Suppressor macrophage (primary cell): ENCODE measurements at regions not wholly inside any gene's neighbourhood (a gene's known extent, or its start where the extent isn't known, plus 50 kb on each side); places are given as distances from the start of the nearest gene placed in this dataset.

ENCODE experiments used
- DNase-seq, 4 experiments: peaks; one replicate each; pipeline ENCODE4 v3.0.0-alpha.2; 2020 to 2022

DNA sequence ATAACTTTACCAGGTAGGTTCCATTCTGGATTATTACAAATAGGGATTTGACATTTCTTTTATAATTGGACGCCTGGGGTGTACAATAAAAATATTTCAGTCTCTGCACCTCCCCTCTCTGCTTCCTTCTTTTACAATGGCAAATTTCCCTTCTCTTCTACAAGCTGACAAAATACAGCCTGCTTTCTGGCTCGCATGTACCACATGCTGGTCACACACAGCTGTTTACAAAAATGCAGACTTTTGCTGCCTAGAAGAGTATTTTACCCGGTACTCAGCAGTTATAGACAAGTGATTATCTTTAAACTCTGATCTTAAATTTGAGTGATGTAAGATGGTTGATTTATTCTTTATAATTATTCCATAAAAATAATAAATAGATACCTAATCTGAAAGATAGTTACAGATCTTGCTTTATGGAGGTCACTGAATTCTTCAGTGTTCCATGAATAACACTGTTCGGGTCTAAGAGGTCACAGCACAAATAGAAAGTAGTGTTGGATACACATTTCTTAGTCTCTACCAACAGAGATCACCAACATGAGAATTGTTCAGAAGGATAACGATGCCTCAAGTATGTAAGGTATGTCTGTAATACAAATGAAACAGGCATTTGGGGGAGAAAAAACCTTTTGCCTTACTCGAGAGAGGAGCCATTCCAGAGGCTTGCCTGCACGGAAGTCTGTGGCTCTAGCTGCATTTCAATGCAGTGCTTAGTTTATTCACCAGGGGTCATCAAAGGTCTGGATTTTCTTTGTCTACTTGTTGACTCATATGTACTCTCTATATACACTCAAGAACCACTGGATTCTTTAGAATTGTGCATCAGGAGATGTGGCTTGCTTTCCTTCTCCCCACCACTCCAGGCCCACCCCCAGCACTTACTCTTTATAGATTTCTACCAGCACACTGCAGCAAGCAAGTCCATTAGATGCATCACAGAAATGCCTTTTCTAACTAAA is 206.6 kb upstream of the RFX3 start:
- peak; percentile 74 to 84 (median 82) for DNase-seq

DNA sequence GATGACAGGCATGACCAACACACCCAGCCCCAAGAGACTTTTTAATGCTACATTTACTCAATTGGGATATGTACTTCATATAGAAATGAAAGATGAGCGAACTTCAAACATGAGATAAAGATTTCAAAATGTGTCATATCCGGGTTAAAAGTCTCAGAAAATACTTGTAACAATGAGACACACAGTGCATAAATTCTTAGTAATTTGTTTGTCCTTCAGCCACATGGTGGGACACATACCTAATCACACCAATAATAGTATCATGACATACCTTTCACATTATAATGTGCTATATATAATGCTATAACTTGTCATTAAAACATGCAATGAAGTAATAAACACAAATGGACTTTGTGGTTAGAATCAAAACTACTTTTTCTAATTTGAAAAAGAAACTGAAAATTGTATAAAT is 204.7 kb upstream of the RFX3 start:
- no peak for DNase-seq

DNA sequence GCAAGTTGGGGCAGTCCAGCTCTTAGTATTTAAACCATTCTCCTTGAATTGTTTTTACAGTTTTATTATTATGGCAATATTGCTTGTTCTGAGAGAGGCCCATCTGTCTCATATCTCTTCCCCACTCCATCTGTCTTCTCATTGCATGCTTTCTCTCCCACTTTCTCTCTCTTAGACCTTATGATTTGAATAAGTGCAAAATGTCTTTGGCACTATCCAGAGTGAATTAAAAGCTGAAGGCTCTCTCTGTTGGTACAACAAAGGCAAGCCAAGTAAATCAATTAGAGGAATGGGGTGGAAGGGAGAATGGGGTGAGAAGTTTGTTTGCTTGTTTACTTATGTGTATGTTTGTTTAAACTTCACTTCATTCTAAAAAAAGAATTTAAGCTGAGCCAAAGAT is 195.3 kb upstream of the RFX3 start:
- no peak for DNase-seq

DNA sequence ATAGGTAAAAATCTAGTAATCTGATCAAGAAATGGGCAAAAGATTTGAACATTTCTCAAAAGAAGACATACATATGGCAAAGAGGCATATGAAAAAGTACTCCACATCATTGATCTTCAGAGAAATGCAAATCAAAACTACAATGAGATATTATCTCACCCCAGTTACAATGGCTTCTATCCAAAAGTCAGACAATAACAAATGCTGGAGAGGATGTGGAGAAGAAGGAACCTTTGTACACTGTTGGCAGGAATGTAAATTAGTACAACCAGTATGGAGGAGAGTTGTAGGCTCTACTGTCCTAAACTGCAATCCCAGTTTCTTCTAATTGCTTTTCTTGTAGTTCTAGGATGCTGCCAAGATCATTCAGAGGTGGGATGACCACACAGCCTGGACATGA is 193.5 kb upstream of the RFX3 start:
- no peak for DNase-seq

DNA sequence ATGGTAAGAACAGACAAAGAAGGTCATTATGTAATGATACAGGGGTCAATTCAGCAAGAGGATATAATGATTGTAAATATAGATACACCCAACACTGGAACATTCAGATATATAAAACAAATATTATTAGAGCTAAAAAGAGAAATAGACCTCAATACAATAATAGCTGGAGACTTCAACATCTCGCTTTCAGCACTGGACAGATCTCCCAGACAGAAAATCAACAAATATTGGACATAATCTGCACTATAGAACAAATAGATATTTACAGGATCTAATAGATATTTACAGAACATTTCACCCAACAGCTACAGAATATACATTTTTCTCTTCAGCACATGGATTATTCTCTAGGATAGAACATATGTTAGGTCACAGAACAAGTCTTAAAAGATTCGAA is 190.6 kb upstream of the RFX3 start:
- no peak for DNase-seq

DNA sequence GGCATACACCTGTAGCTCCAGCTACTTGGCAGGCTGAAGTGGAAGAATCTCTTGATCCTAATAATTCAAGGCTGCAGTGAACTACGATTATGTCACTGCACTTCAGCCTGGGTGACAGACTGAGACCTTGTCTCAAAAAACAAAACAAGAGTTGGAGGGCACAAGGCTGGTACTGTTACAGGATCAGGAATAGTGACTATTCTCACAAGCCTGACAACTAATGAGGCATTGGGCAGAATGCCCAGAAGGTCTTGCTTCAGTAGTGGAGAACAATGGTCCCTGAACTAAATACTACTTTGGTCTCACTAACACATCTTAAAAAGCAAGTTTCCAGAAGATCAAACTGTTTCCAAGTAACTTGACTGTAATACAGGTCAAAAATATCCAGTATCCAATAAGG is 182.9 kb upstream of the RFX3 start:
- DNase-seq = no peak

DNA sequence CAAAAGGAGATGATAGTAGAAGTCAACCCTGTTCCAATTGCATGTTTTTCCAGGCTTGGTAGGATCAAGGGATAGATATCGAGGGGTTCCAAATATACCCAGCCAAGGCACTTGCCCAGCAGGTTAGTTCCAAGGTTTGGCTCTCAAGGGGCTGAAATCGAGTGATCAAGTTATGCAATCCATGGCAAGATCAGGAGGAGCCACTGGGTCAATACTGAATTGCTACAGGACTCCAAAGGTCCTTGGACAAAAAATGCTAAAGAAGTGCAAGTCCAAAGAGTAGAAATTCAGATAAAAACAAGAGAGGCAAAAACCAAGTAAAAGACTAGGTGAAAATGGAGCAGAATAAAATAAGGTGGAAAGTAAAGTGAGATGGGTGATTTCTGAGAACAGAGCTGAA is 179.1 kb upstream of the RFX3 start:
- DNase-seq = no peak

DNA sequence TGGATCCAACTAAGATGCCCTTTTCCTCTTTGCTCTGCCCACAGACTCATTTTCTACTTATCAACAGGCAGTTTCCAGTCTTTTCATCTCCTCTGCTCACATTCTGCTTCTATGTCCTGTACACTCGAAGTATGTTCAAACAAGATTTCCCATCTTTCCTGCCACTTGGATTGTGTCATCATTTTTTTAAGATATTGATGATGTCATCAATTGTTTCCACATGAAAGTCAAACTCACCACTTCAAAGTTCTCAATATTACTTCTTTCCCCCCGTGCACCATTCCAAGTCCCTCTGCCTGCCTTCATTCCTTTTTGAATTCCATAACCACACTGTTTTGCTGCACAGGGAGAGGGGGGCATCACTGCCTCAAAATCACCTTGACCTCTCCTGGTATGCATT is 175.0 kb upstream of the RFX3 start:
- DNase-seq = no peak

DNA sequence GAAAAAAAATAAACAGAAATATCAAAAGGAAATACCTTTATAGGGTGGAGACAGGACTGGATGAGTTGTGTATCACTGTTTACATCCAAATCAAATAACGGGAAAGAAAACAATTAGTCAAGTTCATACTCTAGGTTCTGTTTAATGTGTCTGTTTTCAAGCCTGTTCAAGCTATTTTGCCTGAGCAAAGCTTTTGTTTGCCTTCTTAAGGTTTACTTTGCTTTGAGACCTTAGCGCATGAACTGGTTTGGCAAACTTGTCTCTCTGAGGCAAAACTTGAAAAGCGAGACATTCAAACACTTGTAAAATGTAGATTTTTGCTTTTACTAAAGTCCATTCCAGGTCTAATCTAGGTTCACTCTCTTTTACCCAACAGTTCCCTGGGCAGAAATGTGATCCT is 174.1 kb upstream of the RFX3 start:
- DNase-seq = no peak

DNA sequence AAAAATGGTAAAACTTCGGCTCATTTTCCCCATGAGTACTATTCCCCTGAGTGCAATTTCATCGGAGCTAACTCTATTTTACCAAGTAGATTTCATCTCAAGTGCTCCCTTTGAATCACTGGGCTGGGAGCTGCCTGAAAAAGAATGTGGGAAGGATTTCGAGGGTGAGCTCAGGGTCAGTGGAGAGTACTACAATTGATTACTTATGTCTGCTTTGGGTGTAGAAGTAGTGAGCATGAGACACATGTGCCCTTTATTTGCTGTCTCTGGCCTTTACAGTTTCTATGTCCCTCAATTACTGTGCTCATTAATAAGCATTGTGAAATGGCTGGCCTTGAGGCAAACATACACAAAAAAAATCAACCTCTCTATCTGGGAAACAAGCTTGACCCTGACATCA is 172.7 kb upstream of the RFX3 start:
- no peak for DNase-seq

DNA sequence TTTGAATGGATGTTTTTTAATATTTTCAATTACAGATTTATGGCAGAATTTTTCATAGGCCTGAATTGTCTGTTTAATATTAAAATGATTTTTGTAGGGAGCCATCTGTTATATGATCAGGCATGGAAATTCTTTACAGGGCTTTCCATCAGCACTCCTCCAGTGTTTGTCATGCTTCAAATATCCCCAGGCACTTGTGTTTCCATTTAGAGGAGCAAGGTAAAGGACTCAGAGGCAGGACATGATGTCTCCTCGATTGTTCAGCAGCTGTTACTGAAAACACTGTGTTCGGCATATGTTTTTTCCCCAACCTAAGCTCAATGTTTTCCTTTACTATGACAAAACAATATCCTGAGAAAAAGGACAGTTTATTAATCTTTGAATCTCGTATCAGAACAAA is 172.3 kb upstream of the RFX3 start:
- no peak for DNase-seq

DNA sequence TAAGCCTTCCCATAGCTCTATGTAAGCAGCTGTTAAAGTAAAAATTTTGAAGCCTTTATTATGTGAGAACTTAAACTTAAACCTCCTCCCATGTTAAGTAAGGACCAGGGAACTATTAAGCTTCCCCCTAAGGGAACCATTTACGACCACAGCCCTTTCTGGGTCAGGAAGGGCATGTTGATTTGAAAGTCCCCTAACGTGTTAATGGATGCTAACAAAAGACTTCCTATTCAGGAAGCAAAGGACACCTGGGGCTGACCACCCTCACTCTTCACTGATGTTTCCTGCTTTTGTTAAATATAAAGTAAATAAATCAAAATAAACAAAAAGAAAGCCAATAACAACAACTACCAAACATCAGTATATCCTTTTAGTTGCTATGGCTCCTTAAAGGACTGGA is 170.6 kb upstream of the RFX3 start:
- DNase-seq = no peak

DNA sequence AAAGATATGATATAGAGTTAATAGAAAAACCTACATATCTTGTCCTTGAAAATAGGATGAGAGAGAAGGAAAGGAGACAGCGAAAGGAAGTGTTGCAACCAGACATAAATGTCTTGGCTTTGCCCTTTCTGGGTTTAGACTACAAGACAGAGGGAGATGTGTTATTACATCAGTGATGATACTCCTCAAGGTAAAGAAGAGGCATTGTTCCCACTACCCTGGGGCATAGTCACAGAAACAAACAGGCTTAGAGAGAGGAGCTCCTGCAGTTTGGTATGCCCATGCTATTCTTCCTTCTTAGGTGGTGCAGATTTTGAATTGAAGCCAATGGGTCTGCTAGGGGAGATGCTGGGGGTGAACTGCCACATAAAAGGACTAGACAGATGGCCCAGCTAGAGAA is 166.8 kb upstream of the RFX3 start:
- DNase-seq = no peak

DNA sequence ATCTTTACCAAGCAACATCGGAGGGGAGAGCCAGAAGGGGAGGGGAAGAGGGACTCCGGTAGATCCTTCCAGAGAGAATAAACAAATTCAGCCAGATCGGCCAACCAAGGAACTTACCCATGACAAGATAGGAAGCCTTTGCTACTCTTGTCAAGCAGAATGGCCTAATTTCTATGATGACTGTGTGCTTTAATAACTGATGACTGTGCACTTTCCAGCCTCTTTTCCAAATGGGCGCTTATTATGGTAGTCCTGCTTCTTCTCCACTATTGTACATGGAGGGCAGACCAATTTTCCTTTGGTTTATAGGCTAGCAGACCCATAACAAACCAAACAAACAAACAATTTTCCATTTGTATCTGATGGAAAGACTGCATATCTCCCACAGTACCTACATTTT is 163.8 kb upstream of the RFX3 start:
- no peak for DNase-seq

DNA sequence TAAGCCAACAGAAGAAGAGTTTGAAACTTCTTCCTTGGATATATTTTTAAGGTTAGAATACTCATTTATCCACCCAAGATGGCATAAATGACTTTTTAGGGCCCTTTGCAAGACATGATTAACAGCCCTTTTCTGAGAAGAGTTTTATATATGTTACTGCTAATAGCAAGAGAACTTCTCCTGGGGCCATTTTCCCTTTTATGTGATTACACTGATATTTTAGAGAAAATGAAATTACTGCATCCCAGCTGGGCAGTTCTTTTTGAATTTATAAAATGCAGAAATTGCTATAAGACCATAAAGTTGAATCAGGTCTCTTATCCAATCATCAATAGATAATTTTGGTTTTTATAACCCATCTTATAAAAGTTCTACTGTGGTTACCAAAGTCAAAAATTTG is 161.3 kb upstream of the RFX3 start:
- no peak for DNase-seq

DNA sequence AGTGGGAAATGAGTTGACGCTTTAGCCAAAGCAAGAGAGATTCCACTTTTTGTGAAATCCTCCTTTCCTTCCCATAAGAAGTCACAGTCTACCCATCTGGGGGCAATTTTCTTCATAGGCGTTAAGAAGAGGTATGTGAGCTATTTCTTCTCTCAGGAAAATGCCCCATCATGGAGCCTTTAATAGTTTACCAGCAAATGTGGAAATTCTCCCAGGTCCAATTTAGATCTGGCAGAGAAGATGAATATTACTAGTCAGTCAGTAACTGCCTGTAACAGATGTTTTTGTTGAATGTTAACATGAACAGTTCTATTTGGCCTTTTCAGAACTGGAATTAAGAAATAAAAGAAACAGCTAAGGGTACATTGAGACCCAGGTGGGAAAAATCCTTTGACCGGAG is 156.4 kb upstream of the RFX3 start:
- no peak for DNase-seq

DNA sequence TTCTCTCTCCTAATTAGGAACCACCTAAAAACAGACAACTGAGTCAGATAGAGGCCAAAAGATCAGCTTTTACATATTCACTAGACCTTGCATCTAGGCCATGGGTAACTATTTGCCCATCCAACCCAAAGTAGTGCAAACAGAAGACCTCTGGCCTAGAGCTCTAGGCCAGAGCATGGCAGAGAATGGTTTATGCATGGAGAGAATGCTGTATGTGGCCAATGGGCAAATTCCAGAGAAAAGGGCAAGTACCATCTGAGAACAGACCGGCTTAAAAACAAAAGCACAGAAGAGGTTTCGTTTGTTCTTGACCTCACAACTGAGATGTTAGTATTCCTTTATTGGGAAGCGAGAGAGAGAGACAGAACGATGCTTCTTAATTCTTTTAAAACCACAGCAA is 151.7 kb upstream of the RFX3 start:
- DNase-seq = no peak

DNA sequence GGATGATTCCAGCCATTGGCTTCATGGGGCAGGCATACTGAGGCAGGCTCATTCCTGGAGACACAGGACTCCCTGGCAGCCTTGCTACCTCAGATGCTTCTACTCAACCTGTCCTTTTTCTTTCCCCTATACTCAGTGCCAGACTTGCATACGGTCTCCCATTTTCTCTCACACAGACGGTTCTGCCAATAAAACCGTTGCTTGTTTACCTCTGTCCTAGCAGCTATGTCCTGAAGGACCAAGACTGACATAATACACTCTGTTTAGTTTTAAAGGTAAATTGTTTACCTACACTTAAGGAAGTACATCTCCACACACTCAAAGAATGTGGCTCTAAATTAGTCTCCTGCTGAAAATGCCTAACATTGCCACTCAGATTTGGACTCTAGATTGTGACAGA is 151.0 kb upstream of the RFX3 start:
- DNase-seq = no peak

DNA sequence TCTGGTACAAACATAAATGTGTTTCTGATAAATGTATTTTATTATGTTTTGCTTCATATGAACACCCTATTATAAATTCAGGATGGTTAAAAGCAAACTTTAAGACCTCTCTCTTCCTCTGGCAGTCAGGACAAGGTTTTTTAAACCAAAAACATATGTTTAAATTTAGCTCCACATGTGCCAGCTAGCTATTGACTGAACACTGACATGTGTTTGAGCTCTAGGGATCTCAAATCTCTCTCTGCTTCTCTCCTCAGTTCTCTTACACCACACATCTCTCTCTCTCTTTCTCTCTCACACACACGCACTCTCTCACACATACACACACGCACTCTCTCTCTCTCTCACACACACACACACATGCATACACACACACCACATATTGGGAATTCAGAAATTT is 150.1 kb upstream of the RFX3 start:
- no peak for DNase-seq

DNA sequence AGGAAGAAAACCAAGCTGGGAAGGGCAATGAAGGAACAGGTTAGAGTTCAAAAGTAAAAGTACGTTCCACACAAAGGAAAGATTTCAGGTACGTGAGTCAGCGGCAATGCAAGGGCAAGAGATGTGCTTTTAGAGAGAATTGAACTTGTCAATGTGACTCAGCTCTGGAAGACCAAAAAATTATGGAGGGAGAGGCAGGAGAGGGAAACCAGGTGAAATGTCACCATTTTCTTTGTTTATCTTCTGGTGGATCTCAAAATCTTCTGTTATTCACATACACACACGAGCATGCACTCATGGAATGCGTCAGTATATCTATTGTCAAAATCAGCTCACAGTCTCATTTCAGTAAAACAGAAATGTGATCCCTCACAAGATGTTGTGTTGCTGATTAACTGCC is 148.8 kb upstream of the RFX3 start:
- DNase-seq = no peak

DNA sequence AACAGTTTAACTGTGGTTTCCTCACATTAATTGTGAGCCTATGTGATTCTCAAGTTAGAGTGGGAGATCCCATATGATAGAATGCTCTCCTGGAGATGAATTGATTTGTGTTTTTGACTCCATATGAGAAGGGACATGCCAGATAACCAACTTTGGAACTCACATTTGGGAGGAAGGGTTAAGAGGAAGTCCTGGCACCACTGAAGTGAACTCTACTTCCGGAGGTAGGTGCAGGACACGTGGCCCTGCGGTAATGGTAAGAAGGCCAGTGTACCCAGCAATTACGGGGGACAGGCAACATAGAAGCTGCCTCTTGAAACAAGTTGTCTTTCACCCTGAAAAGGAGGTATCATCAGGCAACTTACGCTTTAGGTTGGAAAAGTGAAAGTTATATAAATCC is 146.6 kb upstream of the RFX3 start:
- DNase-seq = no peak

DNA sequence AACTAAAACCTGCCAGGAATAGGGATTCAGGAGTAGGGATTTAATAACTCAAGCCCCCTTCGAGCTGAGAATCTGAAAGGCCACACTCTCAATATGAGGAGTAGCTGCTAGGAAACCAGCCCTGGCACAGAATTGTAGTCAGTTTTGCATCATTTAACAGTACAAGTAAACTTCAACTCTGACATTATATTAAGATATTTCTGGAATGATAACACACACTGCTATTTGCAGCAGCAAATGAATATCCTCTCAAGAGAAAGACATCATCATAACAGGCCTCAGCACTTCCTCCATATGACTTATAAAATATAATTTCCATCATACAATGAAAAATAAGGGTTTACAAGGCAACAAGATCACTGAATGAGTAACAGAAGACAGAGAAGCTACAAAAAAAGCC is 138.2 kb upstream of the RFX3 start:
- no peak for DNase-seq

DNA sequence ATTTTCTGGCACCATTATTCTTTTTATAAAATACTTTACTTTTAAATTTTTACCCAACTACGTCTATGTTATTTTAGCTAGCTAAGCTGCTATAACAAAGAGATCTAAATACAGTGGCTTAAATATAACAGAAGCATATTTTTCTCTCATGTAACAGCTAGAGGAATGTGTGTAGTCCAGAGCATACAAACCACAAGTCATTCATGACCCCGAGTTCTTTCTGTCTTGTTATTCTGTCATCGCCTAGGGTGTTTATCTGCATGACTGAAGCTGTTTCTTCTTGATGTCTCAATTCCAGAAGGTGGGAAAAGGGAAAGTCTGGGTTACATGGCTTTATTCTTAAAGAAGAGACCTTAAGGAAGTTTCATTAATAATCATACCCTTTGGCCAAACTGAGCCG is 136.9 kb upstream of the RFX3 start:
- no peak for DNase-seq

DNA sequence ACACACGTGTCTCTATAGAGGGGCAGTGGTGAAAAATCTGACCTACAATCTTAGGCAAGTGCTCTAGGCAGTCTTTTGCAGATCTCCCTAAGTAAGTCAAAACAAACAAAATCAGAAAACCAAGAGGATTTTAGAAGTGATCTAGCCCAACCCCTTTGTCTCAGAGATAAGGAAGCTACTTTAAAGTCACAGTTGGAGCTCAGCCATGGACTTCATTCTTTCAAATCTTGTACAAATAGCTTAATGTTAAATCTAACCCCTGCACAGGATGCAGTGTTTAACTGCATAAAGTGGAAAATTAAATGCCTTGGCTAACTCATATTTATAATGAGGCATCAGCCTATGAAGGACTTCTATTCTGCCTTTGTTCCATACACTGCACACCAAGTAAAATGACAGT is 135.1 kb upstream of the RFX3 start:
- no peak for DNase-seq

DNA sequence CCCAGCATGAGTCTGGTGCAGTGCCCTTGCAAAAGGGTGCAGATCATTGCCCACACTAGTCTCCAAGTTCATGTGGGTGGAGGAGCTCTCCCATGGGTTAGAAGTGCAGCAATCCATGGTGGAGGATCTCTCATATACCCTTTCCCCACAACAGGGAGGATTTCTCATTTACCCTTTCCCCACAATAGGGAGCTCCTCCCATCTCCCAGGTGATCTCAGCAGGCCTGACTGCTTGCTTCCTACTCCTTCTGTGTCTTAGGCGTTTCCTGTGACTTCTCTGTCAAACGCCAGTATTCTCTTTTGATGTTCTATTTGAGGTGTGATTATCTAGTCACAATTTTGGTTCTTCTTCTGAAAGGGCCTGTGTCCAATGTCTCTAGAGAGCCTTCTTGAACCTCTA is 133.8 kb upstream of the RFX3 start:
- peak in 1 of 4 experiments; percentile 2 for DNase-seq
